NCI-H446 treated with DMSO at 0.1 percent for 48 hours (cell line): ENCODE measurements at regions not wholly inside any gene's neighbourhood (a gene's known extent, or its start where the extent isn't known, plus 50 kb on each side); places are given as distances from the start of the nearest gene placed in this dataset.

ENCODE experiments used
- DNase-seq: peaks from one replicate; lab custom pipeline; 2025; lab: John Stamatoyannopoulos, UW

DNA sequence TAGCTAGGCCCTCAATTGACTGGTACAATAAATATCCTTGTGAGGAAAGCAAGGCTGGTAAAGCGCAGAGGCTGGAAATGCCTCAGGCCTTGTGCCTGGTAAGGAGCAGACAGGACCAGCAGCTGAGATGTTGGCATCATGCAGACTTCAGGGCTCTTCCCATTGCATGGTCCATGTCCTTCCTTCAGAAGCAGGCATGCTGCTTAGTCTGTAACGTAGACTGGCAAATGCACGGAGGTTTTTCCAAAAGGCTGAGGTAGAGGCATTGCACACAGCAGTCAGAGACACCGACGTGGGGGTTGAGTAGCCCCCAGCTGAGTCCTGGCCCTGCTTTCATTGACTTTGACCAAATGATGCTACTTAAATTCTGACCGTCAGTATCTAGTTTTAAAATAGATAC lies 87.1 kb downstream of the ADRB2 start:
- DNase-seq = no peak

DNA sequence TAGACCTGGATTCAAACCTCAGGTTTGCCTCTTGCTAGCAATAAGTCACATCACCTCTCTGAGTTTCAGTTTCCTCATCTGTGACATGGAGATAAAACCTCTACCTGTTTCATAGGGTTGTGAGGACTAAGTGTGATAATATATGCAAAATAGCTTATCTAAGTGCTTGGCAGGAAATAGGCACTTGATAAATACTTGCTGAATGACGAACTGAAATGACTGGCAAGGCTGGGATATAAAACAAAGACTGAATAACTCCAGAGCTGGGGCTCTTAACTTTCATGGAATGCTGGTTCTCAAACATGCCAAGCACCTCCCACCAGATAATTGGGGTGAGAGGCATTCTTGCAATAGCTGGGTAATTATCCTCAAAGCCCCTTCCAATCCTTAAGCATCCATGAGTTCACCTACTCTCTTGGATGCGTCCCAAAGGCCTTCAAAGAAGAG lies 87.6 kb downstream of the ADRB2 start:
- DNase-seq = no peak

DNA sequence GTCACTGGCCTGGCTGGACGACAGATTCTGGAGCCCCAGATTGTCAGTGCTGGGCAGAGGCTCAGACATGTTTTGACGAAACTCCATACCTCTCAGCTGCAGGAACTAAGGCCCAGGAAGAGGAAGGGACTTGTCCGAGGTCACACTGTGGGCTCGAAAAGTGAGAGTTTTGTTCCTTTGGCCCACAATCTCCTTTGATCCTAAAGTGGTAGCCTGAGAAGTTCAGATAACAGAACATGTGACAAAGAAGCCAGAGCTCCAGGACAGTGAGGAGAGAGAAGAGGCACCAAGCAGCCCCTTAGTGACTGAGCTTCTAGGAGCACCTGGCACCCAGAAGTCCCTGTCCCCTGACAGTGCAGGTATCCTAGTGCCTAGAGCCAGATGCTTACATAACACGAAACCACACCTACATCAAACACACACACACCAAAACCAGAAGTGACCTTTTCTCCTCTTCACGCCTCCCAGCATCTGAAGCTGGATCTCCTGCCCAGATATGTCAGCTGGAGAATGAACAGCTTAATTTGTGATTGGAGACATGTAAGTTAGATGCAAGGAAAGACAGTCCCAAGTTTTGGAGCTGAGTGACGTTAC lies 88.9 kb downstream of the ADRB2 start:
- no peak for DNase-seq

DNA sequence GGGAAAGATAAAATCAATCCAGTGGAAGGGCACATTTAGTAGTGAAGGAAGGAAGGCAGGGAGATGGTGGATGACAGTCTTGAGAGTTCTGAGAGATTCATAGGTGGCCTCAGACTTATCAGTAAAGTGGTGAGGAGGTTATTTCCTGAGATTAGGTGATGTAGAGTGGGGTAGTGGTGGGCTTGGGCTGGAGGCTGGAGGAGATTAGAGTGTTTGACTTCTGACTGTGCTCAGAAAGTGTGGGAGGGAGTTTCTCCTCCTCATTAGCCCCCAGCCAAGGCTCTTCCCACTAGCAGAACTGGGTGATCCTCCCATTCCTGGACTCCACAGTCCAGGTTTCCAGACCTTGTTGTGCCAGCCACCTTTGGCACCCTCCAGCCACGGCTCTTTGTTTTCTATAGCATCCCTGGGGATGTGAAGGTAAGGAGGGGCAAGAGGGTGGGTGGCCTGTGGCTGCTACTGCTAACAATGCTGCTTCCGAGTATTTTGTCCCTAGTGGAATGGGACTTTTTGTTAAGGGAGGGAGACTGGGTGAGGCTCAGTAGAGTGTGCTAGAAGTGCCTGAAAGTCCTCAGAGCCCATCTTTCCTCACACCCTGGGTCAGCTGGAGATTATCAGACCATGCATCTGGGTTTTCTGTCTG lies 94.4 kb downstream of the ADRB2 start:
- DNase-seq = no peak

DNA sequence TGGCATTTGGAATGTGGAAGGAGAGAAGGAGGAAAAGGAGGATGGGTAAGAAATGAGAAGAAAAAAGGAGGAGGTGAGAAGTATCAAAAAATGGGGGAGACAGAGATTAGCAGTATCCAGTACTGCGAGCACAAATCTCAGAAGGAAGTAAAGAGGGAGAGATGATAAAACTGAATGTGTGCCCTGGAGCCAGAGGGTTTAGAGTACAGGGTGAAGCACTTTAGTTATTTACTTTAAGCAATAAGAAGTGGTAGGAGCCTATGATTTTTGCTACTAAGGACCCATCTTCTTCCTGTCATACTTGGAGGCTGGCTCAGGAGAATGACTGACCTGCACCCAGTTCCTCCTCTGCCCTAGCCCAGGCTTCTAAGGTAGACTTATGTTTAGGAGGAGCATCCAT lies 94.9 kb downstream of the ADRB2 start:
- DNase-seq = no peak

DNA sequence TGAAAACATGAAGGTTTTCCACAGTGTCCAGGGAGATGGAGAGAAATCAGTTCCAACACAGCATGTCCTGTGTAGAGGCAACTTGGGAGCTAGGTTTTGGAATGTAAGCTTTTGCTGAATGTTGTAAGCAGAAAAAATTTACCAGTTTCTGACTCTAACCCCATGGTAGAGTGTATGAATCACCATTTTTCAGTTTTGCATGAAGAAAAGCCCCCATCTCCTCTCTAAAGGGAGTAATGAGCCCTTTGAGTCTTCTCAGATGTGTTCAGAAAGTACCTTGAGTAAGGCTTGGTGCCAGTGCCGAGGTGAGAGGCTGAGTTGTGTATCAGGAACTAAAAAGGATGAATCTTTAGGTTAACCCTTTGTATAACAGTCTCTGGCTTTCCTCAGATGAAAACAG lies 96.2 kb downstream of the ADRB2 start:
- DNase-seq = no peak

DNA sequence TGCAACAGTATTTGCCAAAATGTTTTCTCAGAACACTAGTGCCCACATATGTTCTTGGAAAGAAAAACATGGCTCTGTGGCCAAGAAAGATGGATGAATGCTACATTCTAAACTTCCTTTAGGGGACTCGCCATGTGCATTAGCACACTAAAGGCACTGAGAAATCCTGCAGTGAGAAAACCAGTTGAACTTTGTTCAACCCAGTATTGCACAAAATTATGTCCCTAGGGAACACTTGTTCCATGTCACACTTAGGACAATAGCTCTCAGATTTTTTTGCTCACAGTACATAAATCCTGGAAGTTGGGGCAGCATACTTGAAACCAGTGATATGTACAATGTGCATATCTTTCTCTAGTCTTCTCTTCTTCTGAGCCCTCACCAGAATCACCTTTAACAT lies 96.6 kb downstream of the ADRB2 start:
- no peak for DNase-seq

DNA sequence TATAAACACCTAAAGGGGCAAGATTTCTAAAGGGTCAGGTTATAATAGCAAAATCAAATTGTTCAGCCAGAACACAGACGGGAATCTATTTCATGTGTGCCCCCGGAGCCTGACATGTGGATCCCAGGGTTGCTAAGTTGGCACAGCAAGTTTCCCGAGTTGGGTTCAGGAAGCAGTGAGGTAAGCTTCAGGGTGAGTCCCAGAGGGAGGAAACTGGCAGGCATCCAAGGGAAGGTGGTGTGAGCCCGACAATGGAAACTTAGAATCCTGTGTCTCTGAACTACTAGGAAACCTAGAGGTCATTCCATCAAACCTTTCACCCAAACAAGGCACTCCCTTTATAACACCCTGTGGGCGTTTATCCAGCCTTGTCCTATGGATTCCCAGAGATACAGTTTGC lies 98.4 kb downstream of the ADRB2 start:
- no peak for DNase-seq

DNA sequence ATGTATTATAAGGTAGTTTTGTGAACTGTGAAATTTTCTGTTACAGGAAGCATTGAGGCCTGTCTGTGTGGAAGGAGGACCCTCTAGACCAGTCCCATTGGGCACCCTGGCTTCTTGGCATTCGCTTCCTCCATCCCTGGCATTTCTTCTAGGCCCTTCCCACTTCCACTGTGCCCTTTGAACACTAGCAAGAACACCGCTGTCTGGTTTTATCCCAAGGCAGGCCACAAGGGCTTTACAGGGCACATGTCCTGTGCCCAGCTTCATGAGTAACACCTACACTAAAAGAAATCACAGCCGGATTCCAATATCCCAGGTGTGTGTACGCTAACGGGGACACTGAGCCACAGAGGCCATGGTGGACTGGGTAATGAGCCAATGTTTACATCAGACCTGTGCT lies 99.8 kb downstream of the ADRB2 start:
- no peak for DNase-seq

DNA sequence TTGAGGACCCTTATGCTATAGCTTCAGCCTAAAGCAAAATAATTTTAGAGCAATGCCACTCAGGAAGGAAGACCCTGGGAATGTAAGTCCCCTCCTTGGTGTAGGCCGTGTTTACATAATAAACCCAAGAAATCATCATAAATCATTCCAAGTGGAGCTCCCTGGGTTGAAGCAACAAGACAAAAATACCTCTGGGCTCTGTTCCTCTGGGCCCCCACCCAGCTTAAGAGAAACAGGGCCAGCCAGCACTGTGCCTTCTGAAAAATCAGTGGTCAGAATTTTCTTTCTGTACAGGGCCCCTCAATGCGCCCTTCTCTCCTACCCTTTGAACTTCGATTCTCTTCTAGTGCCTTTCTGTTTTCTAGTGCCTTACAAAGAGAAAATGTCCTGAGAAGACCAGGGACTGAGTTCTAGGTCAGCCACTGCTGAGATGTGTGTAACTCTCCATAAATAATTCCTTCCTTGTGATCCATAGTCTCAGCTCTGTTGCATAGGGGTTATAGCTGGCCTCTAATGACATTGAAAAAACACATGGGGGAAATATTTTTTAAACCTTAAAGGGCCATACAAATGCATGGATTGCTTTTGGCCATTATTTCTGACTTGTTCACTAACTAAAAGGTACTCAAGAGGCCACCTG lies 101.0 kb downstream of the ADRB2 start:
- DNase-seq = no peak

DNA sequence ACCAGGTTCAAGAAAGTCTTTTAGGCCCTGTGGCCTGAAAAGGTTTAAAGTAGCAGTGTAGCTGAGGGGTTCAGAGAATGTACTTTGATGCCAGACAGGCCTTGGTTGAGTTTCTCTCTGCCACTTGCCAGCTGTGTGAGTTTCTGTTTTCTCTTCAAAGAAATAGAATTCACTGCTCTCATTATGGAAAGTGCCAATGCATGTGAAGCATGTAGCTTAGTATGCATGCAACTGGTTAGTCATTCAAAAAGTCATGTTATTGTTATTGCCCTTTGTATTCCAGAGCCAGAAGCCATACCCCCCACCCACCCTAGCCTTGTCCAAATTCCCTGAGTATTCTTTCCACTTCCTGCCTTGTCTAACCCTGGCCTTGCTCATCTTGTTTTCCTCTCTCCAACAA lies 101.7 kb downstream of the ADRB2 start:
- DNase-seq = no peak

DNA sequence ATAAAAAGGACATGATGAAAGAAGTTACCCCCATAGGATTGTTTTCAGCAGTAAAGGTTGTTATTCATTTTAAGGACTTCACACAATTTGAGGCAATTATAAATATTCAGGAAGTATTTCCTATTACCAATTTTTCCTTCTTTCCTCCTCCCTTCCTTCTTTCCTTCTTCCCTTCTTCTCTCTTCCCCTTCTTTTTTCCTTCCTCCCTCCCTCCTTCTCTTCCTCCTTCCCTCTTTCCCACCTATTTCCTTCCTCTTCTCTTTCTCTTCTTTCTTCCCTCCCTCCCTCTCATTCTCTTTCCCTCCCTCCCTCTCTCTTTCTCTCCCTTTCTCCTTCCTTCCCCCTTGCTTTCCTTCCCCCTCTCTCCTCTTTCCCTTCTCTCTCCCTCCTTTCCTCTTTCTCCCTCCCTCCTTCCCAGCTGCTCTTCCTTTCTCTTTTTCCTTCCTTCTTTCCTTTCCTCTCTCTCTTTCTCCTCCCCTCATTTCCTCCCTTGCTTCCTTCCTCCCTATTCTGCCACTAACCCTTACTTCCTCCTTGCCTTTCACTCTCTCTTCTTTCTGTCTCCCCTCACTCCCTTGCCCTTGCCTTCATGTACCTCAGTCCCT lies 105.1 kb downstream of the ADRB2 start:
- DNase-seq = no peak

DNA sequence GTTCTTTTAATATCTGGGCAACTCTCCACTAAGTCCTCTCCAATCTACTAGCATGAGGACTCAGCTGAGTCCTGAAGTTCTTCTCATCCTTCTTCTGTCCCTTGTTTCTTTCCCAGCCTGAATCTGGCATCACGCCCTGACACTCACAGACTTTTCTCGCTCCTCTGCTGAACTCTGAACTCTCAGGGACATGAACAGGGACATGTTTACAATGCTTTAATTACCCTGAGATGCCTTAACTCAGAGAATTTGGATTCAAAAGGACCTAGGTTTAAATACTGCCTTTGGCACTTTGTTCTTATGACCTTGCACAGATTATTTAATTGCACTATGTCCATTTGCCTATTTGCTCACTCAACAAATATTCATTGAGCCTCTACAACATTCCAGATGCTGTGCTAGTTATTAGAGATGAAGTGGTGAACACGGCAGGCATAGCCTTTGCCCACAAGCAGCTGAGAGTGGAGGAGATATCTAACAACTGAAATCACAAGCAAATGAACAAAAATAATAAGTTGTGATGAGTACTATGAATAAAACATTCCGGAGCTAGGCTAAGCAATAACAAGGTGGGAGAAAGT lies 106.0 kb downstream of the ADRB2 start:
- DNase-seq = no peak

DNA sequence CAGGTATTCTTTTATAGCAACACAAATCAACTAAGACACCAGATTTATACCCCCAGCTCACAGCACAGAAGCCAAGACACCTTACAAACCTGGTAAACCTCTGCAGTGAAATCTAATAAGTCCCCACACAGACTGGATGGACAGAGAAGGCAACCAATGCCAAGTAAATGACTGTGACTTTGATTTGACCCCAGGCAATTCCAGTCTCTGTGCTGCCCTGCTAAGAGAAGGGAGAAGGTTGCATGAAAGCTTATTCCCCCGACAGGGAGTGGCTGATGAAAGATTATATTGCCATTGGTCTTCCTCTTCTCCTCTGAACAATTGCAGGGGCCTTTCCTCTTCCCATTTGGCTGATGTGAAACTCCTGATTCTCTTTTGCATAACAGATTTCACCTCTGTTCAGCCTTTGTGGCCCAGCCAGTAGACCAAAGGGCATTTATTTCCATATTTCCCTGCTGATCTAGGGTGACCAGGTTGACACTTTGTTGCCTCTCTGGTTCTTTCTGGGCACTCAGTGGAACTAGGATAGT lies 107.6 kb downstream of the ADRB2 start:
- no peak for DNase-seq

DNA sequence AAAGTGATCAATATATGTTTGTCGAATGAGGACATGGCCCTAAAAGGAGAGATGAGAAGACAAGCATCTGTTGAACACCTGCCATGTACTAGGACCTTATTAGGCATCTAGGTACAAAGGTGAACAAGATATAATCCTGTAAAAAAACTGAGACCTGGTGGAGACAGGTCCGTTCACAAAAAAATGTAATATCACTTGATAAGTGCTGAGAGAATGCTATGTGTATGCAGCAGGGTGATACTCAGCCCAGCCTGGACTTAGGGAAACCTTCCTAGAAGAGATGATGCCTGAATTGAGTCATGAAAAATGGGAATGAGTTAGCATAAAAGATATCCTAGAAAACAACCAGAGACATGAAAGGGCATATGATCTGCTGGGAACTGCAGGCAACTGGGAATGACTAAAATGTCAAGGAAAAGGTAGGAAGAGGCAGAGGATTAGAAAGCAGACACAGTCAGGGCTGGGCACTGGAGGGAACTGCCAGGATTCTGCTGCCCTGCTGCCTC lies 108.5 kb downstream of the ADRB2 start:
- DNase-seq = no peak

DNA sequence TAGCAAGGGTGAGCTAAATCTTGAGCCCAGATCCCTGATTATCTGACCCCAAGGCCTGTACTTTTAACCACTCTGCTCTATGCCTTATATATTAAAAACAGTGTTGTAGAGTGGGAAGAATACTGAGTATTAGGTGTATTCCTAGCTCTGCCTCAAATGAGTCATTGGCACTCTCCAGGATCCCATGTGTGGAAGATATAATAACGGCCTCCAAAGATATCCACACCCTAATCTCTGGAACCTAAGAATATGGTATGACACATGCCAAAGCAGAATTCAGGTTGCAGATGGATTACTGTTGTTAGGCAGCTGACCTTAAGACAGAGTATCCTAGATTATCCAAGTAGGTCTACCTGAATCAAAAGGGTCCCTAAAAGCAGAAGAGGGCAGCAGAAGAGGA lies 110.8 kb downstream of the ADRB2 start:
- DNase-seq = no peak

DNA sequence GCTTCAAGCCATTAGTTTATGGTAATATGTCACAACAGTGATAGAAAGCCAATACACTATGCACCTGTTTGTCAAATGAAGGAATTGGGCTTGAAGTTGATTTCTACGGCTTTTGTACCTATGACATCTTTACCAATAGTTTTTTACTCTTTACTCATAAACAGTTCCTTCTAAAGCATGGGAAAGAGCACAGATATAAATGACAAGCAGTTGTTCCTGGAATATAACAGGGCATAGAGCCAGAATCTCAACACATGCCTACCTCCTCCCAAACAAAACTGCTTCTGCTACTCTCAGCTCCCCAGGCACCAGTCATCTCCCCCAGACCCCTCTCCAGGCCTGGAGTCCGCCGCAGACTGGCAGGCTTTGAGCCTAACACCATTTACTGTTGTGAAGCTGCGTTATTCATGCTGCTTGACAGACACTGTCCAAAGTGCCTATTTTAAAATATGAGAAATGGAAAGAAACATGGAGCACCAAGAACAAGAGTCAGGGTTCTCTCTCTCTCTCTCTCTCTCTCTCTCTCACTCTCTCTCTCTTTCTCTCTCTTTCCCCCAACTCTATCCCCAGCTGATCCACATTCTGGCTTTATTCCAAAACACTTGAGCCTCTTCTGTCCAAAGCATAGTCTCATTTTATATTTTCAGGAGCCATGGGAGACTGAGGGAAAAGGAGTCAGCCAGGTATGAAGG lies 111.6 kb downstream of the ADRB2 start:
- no peak for DNase-seq

DNA sequence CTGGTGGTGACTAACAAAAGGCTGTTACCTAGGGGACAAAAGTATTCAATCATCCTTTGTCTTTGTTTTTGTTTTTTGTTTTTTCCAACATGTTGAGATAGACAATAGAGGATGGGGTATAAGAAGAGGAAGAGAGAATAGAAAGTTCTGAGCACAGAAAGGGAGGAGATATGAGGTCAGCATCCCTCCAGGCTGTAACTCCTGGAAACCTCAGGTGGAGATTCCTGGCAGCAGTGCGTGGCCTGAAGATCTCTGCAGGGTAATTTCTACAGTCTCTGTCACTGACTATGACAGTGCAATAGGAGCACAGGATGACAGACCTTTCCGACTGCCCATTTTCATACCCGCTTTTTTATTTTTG lies 112.1 kb downstream of the ADRB2 start:
- DNase-seq = no peak

DNA sequence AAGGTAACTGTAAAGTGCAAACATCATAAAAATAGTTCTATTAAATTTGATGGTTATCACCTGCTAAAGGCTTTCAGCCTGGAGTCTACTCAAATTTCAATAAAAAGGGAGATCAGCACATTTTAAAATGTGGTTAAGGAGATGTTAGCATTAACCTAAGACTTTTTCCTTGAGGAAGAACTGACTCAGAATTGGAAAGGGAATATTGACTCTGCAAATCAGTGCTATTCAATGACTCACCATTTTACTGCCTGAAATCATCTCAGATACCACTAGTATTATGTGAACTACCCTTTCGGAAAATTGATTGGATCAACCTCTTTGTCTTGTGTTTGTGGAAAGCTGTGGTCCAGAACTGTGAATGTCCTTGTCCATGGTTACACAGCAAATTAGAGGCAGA lies 113.3 kb downstream of the ADRB2 start:
- no peak for DNase-seq

DNA sequence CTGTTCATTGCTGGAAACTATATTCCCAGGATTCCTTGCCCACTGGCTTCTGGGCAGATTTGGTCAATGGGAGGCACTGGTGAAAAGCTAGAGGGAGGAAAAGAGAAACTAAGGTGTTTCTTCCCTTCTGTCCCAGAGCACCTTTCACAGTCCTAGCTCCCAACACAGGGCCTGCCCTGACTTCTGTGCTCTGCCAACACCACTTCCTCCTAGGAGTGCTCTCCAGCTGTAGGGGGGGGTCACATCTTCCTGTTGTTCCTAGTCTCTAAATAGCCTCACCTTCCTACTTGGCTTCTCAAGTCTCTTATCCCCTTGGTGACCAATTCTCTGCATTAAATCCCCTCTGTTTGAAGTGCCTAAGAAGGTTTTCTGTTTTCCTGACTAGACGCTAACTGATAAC lies 115.4 kb downstream of the ADRB2 start:
- DNase-seq = no peak

DNA sequence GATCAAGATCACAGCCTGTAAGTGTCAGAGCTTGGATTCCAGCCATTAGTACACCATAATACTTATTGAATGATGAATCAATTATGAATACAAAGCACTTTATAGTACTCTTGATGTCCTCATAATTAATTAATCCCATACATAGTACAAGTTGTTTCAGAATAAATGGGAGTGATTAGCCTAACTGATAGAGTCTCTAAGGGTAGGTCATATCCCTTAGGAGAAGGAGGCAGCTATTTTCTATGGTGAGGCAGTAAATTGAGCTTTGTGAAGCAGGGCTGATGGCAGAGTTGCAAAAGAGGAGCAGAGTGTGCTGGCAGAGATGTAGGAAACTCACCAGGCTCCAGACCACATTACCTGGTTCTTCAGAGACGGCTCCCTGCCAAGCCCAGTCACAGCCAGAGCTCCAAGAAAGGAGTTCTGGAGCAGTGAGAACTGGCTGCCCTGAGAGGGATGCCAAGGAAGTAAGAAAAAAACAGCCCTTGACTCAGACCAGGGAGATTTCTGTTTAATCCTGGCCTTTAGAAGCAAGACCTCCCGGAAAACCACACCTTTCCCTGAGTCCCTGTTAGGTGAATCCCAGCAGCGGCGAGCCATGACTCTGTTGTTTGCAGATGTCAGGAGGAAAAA lies 112.9 kb downstream of the SH3TC2 start:
- DNase-seq = no peak

DNA sequence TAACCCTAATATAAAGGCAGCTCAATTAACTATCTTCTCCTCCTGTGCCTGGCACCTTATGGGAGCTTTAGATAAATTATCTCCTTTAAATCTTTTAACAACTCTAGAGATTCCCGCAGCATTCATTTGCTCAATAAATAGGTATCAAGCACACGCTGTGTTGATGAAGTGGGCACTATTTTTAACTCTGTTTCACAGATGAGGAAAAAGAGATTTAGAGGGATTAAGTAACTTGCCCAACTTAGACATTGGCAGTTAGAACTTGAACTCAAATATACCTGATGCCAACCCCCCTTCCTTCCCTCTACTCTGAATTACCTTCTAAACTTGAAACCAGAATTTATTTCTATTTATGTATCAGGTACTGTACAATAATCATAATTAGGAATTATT lies 112.4 kb downstream of the SH3TC2 start:
- no peak for DNase-seq
